Left forelimb (tissue), 1 donor: ENCODE measurements at regions not wholly inside any gene's neighbourhood (a gene's known extent, or its start where the extent isn't known, plus 50 kb on each side); places are given as distances from the start of the nearest gene placed in this dataset.
"Not testable (repeated sequence)": the region's sequence is repeated elsewhere in the genome, so short reads cannot be mapped to it uniquely, and the experiment has no call there.

Experiments used
- DNase-seq: peaks from one replicate; pipeline ENCODE4 v3.0.0-alpha.2; 2018; ENCODE audit warnings: low spot score

DNA sequence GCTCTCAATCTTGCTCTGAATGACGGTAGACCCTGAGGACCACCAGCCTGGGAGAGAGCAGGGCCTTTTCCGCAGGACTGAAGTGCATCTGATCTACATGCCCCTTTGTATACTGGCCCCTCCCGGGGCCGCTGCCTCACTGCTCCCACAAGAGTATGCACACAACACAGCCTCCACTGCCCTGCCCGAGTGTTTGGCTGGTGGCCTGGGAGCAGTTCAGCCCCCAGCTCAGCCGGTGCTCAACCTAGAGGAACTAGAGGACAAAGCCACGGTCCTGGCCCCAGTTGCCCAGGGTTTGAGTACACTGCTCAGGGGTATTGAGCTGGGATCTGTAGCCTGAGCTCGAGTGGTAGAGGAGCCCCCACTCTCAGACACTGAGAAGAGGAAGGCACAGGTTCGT is 118.9 kb upstream of the CAB39 start:
- no peak for DNase-seq

- no peak for DNase-seq
These were observed 118.3 kb upstream of the CAB39 start for GRCh38 chr2:230594286-230594840.

- no peak for DNase-seq
These were observed 112.8 kb upstream of the CAB39 start for GRCh38 chr2:230599853-230600252.

DNA sequence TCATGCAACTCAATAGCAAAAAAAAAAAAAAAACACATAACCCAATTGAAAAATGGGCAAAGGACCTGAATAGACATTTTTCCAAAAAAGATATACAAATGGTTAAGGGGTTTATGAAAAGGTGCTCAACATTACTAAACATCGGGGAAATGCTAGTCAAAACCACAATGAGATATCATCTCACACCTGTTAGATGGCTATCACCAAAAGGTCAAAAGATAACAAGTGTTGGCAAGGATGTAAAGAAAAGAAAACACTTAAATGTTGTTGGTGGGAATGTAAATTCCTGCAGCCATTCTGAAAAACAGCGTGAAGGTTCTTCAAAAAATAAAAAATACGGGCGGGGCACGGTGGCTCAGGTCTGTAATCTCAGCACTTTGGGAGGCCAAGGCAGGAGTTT is 112.4 kb upstream of the CAB39 start:
- no peak for DNase-seq

DNA sequence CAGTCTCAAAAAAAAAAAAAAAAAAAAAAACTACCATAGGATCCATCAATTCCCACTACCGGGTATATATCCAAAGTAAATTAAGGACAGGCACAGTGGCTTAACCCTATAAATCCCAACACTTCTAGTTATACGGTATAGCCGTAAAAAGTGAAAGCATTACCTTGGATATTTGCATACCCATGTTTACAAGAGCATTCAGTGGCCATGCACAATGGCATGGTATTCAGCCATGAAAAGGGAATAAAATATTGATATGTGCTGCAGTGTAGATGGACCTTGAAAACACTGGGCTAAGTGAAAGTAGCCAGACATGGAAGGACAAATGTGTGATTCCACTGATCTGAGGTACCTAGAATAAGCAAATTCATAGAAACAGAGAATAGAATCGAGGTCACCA is 111.8 kb upstream of the CAB39 start:
- no peak for DNase-seq

DNA sequence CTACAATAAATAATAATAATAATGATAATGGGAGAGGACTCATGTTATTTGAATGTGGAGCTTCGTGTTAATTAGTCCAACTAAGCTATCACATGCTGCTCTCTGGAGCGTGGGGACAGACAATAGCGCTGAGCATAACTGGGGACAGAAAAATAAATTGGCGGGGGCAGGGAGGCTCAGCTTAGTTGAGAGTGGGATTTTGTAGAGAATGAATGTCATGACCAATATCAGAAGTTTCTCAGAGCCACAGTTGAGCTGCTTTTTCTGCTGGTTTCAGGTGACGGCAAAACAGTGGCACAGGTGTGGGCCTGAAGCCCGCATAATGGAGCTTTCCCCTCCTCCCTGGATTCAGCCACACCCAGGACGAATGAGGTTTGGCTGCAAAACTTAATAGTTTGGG is 111.1 kb upstream of the CAB39 start:
- DNase-seq, result no peak

GRCh38 chr2:230602562-230603230 is 109.9 kb upstream of the CAB39 start:
- no peak for DNase-seq

- not testable (repeated sequence) for DNase-seq
These were observed 109.3 kb upstream of the CAB39 start for GRCh38 chr2:230603317-230603716.

DNA sequence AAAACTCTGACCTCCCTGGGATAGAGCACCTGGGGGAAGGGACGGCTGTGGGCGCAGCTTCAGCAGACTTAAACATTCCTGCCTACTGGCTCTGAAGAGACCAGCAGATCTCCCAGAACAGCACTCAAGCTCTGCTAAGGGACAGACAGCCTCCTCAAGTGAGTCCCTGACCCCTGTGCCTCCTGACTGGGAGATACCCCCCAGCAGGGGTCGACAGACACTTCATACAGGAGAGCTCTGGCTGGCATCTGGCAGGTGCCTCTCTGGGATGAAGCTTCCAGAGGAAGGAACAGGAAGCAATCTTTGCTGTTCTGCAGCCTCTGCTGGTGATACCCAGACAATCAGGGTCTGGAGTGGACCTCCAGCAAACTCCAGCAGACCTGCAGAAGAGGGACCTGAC is 108.5 kb upstream of the CAB39 start:
- not testable (repeated sequence) for DNase-seq

DNA sequence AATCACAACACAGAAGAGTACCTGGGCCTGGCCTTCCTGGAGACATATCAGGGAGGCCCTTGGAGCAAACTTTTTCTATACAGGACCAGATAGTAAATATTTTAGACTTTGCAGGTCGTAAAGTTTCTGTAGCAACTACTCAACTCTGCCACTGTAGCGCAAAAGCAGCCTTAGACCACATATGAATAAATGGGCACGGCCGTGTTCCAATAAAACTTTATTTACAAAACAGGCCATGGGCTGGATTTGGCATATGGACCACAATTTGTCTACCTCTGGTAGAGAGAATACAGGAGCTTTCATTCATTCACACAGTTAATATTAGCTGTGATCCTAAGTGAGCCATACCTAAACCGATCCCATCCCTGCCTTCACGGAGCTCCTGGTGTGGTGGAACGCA is 98.6 kb upstream of the CAB39 start:
- no peak for DNase-seq

GRCh38 chr2:230614913-230615332 is 97.7 kb upstream of the CAB39 start:
- DNase-seq, result no peak

DNA sequence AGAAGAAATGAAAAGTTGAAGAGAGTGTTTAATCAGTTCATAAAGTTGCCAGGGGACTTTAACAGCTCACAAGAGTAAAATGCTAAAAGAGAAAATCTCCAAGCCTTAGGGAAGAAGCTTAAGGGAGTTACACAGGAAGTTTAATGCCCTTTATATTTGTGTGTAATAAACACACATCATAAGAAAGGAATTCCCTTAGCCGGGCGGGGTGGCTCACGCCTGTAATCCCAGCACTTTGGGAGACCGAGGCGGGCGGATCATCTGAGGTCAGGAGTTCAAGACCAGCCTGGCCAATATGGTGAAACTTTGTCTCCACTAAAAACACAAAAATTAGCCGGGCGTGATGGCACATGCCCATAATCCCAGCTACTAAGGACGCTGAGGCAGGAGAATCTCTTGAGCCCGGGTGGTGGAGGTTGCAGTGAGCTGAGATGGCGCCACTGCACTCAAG is 95.4 kb upstream of the CAB39 start:
- not testable (repeated sequence) for DNase-seq

DNA sequence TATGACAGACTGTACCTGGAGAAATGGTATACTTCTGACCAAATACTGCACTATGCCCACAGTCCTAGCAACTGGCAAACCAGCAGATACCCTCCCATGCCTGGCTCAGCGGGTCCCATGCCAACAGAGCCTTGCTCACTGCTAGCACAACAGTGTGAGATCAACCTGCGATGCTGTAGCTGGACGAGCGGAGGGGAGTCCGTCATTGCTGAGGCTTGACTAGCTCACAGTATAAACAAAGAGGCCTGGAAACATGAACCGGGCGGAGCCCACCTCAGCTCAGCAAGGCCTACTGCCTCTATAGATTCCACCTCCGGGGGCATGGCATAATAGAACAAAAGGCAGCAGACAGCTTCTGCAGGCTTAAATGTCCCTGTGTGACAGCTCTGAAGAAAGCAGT is 93.2 kb upstream of the CAB39 start:
- no peak for DNase-seq

DNA sequence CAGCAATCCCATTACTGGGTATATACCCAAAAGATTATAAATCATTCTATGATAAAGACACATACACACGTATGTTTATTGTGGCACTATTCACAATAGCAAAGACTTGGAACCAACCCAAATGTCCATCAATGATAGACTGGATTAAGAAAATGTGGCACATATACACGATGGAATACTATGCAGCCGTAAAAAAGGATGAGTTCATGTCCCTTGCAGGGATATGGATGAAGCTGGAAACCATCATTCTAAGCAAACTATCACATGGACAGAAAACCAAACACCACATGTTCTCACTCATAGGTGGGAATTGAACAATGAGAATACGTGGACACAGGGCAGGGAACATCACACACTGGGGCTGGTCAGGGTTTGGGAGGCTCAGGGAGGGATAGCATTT is 87.4 kb upstream of the CAB39 start:
- not testable (repeated sequence) for DNase-seq

- DNase-seq, result not testable (repeated sequence)
These were observed 85.6 kb upstream of the CAB39 start for GRCh38 chr2:230627091-230627490.

DNA sequence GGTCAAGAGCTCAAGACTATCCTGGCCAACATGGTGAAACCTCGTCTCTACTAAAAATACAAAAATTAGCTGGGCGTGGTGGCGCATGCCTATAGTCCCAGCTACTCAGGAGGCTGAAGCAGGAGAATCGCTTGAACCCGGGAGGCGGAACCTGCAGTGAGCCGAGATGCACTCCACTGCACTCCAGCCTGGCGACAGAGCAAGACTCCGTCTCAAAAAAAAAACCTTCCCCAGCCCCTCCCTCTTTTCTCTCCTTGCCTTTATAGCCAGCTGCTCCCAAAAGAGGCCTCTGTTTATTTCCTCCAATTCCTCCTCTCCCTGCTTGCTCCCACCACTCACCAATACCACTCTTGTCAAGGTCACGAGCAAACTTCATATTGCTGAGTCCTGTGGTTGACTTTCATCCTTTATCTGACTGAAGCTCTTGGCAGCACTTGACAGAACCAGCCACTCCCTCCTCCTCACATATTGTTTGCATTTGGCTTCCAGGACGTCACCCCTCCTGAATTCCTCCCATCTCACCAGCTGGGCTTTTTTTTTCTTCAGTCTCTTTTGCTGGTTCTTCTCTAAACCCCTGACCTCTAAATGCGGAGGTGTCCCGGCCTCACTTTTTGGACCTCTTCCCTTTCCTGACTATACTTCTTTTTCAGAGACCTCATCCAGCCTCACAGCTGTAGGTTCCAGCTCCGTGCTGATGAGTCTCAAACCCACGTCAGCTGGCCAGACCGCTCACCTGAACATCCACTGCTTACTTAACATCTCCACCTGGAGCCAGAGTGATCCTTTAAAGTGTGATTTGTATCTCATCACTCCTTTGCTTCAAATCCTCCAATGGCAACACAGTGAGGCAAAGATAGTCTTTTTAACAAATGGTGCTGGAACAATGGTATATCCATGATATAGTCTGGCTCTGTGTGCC is 84.6 kb upstream of the CAB39 start:
- DNase-seq, result no peak

DNA sequence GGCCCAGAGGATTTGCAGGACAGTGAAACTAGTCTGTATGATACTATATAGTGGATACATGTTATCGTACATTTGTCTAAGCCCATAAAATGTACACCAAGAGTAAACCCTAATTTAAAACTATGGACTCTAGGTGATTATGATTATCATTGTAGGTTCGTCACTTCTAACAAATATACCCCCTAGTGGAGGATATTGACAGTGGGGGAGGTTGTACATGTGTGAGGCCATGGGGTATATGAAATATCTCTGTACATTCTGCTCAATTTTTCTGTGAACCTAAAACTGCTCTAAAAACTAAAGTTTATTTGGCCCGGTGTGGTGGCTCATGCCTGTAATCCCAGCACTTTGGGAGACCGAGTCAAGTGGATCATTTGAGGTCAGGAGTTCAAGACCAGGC is 81.2 kb upstream of the CAB39 start:
- DNase-seq, result no peak

- DNase-seq, result no peak
These were observed 78.5 kb upstream of the CAB39 start for GRCh38 chr2:230634146-230634545.

DNA sequence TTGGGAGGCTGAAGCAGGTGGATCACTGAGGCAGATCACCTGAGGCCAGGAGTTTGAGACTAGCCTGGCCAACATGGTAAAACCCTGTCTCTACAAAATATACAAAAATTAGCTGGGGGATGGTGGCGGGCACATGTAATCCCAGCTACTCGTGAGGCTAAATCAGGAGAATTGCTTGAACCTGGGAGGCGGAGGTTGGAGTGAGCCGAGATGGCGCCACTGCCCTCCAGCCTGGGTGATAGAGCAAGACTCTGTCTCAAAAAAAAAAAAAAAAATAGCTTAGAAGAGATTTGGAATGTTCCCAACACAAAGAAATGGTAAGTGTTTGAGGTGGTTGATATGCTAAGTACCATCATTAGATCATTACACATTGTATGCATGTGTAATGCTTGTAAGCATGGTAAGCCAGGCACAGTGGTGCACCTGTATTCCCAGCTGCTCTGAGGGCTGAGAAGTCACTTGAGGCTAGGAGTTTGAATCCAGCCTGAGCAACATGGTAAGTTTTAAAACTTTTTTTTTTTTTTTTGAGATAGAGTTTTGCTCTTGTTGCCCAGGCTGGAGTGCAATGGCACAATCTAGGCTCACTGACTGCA is 77.8 kb upstream of the CAB39 start:
- DNase-seq, result peak; percentile 11

DNA sequence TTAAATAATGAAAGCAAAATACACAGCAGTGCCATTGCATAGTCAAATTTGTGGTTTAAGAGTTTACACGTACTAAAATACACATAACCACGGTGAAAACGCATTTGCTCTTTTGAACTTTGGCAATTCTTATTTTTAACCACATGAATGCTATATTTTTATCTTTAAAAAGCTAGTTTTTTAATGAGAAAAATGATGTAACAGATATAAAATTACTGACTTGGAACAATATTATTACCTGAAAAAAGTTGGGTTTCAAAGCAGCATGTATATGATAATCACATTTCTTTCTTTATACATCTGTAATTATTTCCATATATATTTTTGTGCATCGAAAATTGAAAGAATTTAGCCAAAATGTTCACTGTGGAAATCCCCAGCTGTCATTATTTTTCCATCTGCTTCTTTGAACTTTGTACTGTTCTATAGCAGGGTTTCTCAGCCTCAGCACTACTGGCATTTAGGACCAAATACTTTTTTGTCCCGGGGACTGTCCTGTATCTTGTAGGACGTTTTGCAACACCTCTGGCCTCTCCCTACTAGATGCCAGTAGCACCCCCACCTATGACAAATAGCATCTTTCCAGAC is 75.9 kb upstream of the CAB39 start:
- peak; percentile 23 for DNase-seq

DNA sequence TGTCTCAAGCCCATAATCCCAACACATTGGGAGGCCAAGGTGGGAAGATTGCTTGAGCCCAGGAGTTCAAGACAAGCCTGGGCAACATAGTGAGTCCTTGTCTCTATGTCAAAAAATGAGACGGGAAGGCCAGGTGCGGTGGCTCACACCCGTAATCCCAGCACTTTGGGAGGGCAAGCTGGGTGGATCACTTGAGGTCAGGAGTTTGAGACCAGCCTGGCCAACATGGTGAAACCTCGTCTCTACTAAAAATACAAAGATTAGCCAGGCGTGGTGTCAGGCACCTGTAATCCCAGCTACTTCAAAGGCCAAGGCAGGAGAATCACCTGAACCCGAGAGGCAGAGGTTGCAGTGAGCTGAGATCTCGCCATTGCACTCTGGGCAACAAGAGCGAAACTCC is 75.2 kb upstream of the CAB39 start:
- peak; percentile 44 for DNase-seq

DNA sequence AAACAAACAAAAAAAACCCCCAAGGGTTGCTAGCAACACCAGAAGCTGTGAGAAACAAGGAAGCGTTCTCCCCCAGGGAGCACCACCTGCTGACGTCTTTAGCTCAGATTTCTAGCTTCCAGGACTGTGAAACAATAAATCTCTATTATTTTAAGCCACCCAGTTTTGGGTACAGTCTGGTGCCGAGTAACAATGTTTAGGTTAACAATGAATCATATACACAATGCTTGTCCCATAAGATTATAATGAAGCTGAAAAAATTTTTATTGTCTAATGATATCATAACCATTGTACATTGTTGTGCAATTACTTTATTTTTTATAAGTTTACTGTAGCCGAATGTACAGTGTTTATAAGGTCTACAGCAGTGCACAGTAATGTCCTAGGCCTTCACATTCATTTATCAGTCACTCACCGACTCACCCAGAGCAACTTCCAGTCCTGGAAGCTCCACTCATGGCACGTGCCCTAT is 72.1 kb upstream of the CAB39 start:
- no peak for DNase-seq
